K562 (cell line): ENCODE measurements at regions not wholly inside any gene's neighbourhood (a gene's known extent, or its start where the extent isn't known, plus 50 kb on each side); places are given as distances from the start of the nearest gene placed in this dataset.
A peak's percentile ranks its signal among the peaks of the same experiment; 100 is the strongest.

ENCODE experiments used
- ARID2 ChIP-seq: fragments of 450-650 bp; IDR thresholded peaks from 2 replicates; pipeline ENCODE4 v1.6.1; 2017; ENCODE audit warnings: antibody characterized with exemption, mild to moderate bottlenecking
- CBFA2T3 ChIP-seq: fragments of 450-650 bp; IDR thresholded peaks from 2 replicates; pipeline ENCODE4 v1.6.1; 2017
- EGR1 ChIP-seq: fragments of 450-650 bp; conservative IDR thresholded peaks from 2 replicates; pipeline ENCODE4 v1.6.1; 2017; ENCODE audit warnings: mild to moderate bottlenecking
- FIP1L1 ChIP-seq: fragments of 200-400 bp; formaldehyde crosslinking; IDR thresholded peaks from 2 replicates; pipeline ENCODE4 v1.6.1; 2018; ENCODE audit warnings: mild to moderate bottlenecking, low read depth, low read length; ENCODE audit not compliant: poor library complexity, severe bottlenecking
- FUS ChIP-seq: fragments of 200-400 bp; formaldehyde crosslinking; optimal IDR thresholded peaks from 2 replicates; pipeline ENCODE3; 2017; ENCODE audit warnings: low read depth, low read length
- MBD2 ChIP-seq: sonication (generic); IDR thresholded peaks from 2 replicates; pipeline ENCODE4 v1.6.1; 2016; ENCODE audit warnings: low read depth, borderline replicate concordance
- MEF2D ChIP-seq: conservative IDR thresholded peaks from 2 replicates; pipeline ENCODE4 v1.6.1; 2016; ENCODE audit warnings: low read depth, missing genetic modification characterization, missing compliant biosample characterization
- RBM34 ChIP-seq: fragments of 200-400 bp; formaldehyde crosslinking; IDR thresholded peaks from 2 replicates; pipeline ENCODE4 v1.6.1; 2018; ENCODE audit warnings: low read length, borderline replicate concordance; ENCODE audit not compliant: insufficient read depth
- RHOXF2B ChIP-seq: fragments of 250-450 bp; sonication (Bioruptor Pico); conservative IDR thresholded peaks from 2 replicates; pipeline ENCODE4 v1.5.1; 2021
- SOX6 ChIP-seq: fragments of 450-650 bp; IDR thresholded peaks from 2 replicates; pipeline ENCODE4 v1.6.1; 2014; ENCODE audit warnings: mild to moderate bottlenecking
- TCF15 ChIP-seq: fragments of 250-450 bp; sonication (Bioruptor Pico); IDR thresholded peaks from 2 replicates; pipeline ENCODE4 v1.8.0; 2022; ENCODE audit warnings: moderate library complexity, mild to moderate bottlenecking, inconsistent platforms
- ZBTB17 ChIP-seq: fragments of 450-650 bp; formaldehyde crosslinking; IDR thresholded peaks from 2 replicates; pipeline ENCODE4 v1.4.0; 2020; ENCODE audit warnings: mild to moderate bottlenecking
- ZBTB7A ChIP-seq: IDR thresholded peaks from 2 replicates; pipeline ENCODE4 v1.6.1; 2011; ENCODE audit warnings: low read depth, mild to moderate bottlenecking, low read length, moderate library complexity, borderline replicate concordance; ENCODE audit not compliant: control insufficient read depth
- ZNF175 ChIP-seq: fragments of 200-800 bp; sonication (Bioruptor generic); IDR thresholded peaks from 2 replicates; pipeline ENCODE4 v1.6.1; 2016; ENCODE audit warnings: low read depth, mild to moderate bottlenecking, missing genetic modification characterization, missing compliant biosample characterization
- ZNF197 ChIP-seq: fragments of 200-800 bp; sonication (Bioruptor generic); IDR thresholded peaks from 2 replicates; pipeline ENCODE4 v1.6.1; 2016; ENCODE audit warnings: low read depth, missing genetic modification characterization, missing compliant biosample characterization
- ZNF639 ChIP-seq, 2 experiments: fragments of 200-800 bp in 1 of 2; sonication (Bioruptor generic) in 1 of 2; sonication (generic) in 1 of 2; formaldehyde crosslinking in 1 of 2; IDR thresholded peaks in 1 of 2; conservative IDR thresholded peaks in 1 of 2; 2 replicates each; pipeline versions ENCODE4 v1.5.0 to v1.6.1; 2016 to 2020; ENCODE audit warnings: missing compliant biosample characterization in 1 of 2, missing genetic modification characterization in 1 of 2, missing genetic modification reagents in 1 of 2

- TF ChIP-seq ZBTB17 (CRISPR knock-in tag) (no peak), ZNF639 (CRISPR knock-in tag; conservative IDR thresholded peaks at IDR 0.05 in 1 of 2, IDR thresholded peaks at IDR 0.05 in 1 of 2) (no peak), MEF2D (no peak), ARID2 (no peak), FIP1L1 (no peak), ZNF175 (CRISPR knock-in tag) (no peak), CBFA2T3 (no peak), RBM34 (no peak), TCF15 (CRISPR knock-in tag) (no peak), FUS (no peak), ZBTB7A (no peak), MBD2 (no peak), EGR1 (no peak), RHOXF2B (CRISPR knock-in tag) (no peak), SOX6 (0 out of 2 replicates have a peak, but pooled peaks have one; percentile 21), ZNF197 (CRISPR knock-in tag) (0 out of 2 replicates have a peak, but pooled peaks have one; percentile 37)
Observed at GRCh38 chr5:5542654-5543053, 120.2 kb downstream of the ICE1 start (continued).
